Osteocyte (in vitro differentiated cells): ENCODE measurements at regions not wholly inside any gene's neighbourhood (a gene's known extent, or its start where the extent isn't known, plus 50 kb on each side); places are given as distances from the start of the nearest gene placed in this dataset.

Experiments used
- DNase-seq: peaks from one replicate; pipeline ENCODE4 v3.0.0; 2021; ENCODE audit warnings: mixed read lengths; ENCODE audit not compliant: unreplicated experiment; ENCODE audit errors: extremely low spot score
- H3K27ac Mint-ChIP-seq: one replicate; pipeline ENCODE4 v1.8.0; 2021; ENCODE audit warnings: mild to moderate bottlenecking, mixed read lengths; ENCODE audit not compliant: unreplicated experiment
- H3K27me3 Mint-ChIP-seq: one replicate; pipeline ENCODE4 v1.8.0; 2021; ENCODE audit warnings: mixed read lengths; ENCODE audit not compliant: unreplicated experiment
- H3K36me3 Mint-ChIP-seq: one replicate; pipeline ENCODE4 v1.8.0; 2021; ENCODE audit warnings: mixed read lengths; ENCODE audit not compliant: unreplicated experiment
- H3K4me1 Mint-ChIP-seq: one replicate; pipeline ENCODE4 v1.8.0; 2021; ENCODE audit warnings: mixed read lengths; ENCODE audit not compliant: unreplicated experiment
- H3K4me3 Mint-ChIP-seq: one replicate; pipeline ENCODE4 v1.8.0; 2021; ENCODE audit warnings: mild to moderate bottlenecking, moderate library complexity, mixed read lengths; ENCODE audit not compliant: unreplicated experiment
- H3K9me3 Mint-ChIP-seq: one replicate; pipeline ENCODE4 v1.8.0; 2021; ENCODE audit warnings: mixed read lengths; ENCODE audit not compliant: unreplicated experiment
- CTCF ChIP-seq: fragments of 200-600 bp; sonication (generic); IDR thresholded peaks from 2 replicates; pipeline ENCODE4 v1.5.0; 2021; ENCODE audit warnings: antibody characterized with exemption, mild to moderate bottlenecking, moderate library complexity

GRCh38 chr3:77707281-77707680, 667.4 kb downstream of the ROBO2 start:
- Mint-ChIP-seq H3K27ac (no peak overlapping the region), H3K27me3 (peaks cover 9% of the 10 kb centered on the region), H3K36me3 (no peaks in the 10 kb centered on the region), H3K9me3 (no peaks in the 10 kb centered on the region), H3K4me1 (no peaks in the 10 kb centered on the region), H3K4me3 (no peak overlapping the region)
- TF ChIP-seq CTCF = no peak
- no peak for DNase-seq

GRCh38 chr3:77709155-77709554, 669.3 kb downstream of the ROBO2 start:
- no peaks in the 10 kb centered on the region for H3K9me3 Mint-ChIP-seq
- peaks cover 9% of the 10 kb centered on the region for H3K4me1 Mint-ChIP-seq
- peaks cover 13% of the 10 kb centered on the region for H3K27me3 Mint-ChIP-seq
- DNase-seq = no peak
- no peak overlapping the region for H3K4me3 Mint-ChIP-seq
- no peak for TF ChIP-seq CTCF
- H3K36me3 Mint-ChIP-seq = no peaks in the 10 kb centered on the region
- no peak overlapping the region for H3K27ac Mint-ChIP-seq

GRCh38 chr3:77718311-77718710, 678.4 kb downstream of the ROBO2 start:
- no peak for DNase-seq
- Mint-ChIP-seq H3K27me3 (peaks cover 15% of the 10 kb centered on the region), H3K4me3 (no peak overlapping the region), H3K36me3 (no peaks in the 10 kb centered on the region), H3K9me3 (no peaks in the 10 kb centered on the region), H3K27ac (no peak overlapping the region), H3K4me1 (peaks cover 14% of the 10 kb centered on the region)
- TF ChIP-seq CTCF = no peak

- no peak for DNase-seq
- no peak for TF ChIP-seq CTCF
- no peaks in the 10 kb centered on the region for H3K9me3 Mint-ChIP-seq
- H3K36me3 Mint-ChIP-seq = no peaks in the 10 kb centered on the region
- no peak overlapping the region for H3K4me3 Mint-ChIP-seq
- peaks cover 2% of the 10 kb centered on the region for H3K4me1 Mint-ChIP-seq
- H3K27ac Mint-ChIP-seq = no peak overlapping the region
- peaks cover 8% of the 10 kb centered on the region for H3K27me3 Mint-ChIP-seq
Measured at GRCh38 chr3:77720460-77720971, 680.6 kb downstream of the ROBO2 start.

GRCh38 chr3:77726517-77726916, 686.6 kb downstream of the ROBO2 start:
- no peak overlapping the region for H3K4me3 Mint-ChIP-seq
- no peak overlapping the region for H3K27ac Mint-ChIP-seq
- H3K9me3 Mint-ChIP-seq = peaks cover 4% of the 10 kb centered on the region
- TF ChIP-seq CTCF = no peak
- peaks cover 17% of the 10 kb centered on the region for H3K4me1 Mint-ChIP-seq
- no peak for DNase-seq
- H3K27me3 Mint-ChIP-seq = no peaks in the 10 kb centered on the region
- H3K36me3 Mint-ChIP-seq = no peaks in the 10 kb centered on the region
